Activated CD4-positive, alpha-beta T cell treated with anti-CD3 and anti-CD28 coated beads, Interleukin-2, amount 50 U/mL, for 16 hours (primary cell): ENCODE measurements at regions not wholly inside any gene's neighbourhood (a gene's known extent, or its start where the extent isn't known, plus 50 kb on each side); places are given as distances from the start of the nearest gene placed in this dataset.
"Not testable (repeated sequence)": the region's sequence is repeated elsewhere in the genome, so short reads cannot be mapped to it uniquely, and the experiment has no call there.

Experiments
- DNase-seq: peaks from one replicate; pipeline ENCODE4 v3.0.0-alpha.2; 2020

GRCh38 chr4:174438711-174439110 is 83.6 kb downstream of the HPGD start:
- DNase-seq, result no peak

DNA sequence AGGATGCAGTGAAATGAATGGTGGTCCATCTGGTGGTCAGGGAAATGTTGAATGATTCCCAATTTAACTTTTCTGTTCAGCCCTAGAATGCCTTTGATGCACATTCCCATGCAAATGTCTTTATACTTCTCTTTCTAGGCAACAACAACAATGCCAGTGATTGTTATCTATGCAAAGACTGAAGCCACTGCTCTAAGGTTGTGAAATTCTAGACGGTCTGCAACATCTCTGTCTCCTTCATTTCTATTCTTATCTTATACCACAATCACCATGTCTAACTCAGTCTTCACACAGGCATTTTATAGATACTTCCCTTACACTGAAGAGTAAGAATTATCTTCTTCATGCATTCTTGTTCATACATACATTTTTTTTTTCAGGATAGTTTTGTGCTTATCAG is 84.5 kb downstream of the HPGD start:
- no peak for DNase-seq

- no peak for DNase-seq
Measured at GRCh38 chr4:174437324-174437723, 85.0 kb downstream of the HPGD start.

DNA sequence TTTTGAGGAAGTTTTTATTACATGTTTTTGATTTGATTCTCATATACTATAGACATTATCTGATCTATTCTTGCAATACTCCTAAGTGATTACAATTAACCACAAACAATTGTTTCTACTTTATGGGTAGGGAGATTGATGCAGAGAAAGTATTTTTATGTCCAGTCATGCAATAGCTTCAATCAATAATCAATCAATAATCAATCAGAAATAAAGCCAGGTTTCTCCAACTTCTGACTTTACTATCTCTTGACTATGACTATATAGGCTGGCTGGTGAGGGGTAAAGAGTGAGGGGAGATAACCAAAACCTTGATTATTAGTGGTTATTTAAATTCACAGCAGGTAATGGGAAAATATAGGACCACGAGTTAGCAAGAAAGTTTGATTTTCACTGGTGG is 85.9 kb downstream of the HPGD start:
- no peak for DNase-seq

GRCh38 chr4:174435974-174436373 is 86.3 kb downstream of the HPGD start:
- no peak for DNase-seq

DNA sequence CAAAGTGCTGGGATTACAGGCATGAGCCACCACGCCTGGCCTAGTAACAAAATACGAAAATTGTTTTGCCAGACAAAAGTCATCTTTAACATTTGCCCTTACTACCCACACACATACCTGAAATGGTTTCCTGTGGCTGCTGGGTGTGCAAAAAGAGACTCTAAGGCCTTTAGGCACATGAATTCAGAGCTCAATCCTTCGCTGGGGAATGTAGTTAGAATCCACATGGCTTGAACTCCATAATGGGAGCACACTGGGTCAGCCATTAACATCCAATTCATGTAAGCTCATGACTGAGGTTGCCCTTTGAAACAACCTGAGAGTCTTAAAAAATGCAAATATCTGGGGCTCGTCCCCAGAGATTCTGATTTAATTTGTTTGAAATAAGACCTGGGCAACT is 87.8 kb downstream of the HPGD start:
- DNase-seq, result no peak

DNA sequence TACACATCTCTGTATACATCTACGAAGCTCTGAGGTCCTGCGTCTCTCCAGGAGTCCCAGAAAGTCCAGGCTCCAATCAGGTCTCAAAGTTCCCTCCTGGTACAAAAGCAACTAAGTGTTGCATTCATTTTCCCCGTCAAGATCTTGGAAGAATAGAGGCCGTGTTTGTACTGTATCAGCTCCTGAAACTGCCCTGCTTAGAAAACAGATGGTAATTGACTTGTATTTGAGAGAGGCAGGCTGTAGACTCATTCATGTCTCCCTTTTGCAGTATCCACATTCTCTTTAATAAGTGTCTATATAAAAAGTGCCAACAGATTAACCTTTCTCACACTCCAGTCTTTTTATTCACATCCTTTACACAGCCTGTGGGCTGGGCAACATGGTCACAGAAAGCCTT is 91.7 kb downstream of the HPGD start:
- DNase-seq, result no peak

DNA sequence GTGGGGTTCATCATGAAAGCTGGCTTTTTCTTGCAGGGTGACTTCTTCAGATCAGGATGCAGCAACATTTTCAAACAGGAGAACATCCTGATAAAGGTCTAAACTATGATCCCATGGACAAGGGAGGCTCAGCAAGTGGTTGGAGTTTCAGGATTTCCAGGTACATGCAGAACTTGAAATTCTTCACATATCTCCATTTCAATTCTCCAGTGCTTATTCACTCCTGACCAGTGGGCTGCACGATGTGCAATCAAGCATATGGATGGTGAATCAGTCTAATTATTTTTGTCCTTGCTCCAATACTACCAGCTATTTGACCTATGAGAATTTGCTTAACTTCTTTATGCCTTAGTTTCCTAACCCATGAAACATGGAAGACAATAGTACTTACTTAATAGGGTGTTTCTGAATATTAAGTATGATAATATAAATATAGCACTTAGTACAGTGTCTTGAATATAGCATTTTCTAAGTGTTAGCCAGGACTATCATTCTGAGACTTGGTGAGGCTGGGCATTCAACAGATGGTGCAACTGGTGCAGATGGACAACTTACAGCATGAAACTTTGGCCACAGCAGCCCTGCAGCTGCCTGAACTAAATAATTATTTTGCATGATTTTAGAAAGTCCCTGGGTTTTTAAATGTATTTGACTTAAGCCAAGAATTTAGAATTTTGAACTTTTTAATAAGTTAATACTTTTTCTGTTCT is 92.4 kb downstream of the HPGD start:
- DNase-seq, result no peak

- DNase-seq, result no peak
Measured at GRCh38 chr4:174427571-174428140, 94.6 kb downstream of the HPGD start.

- no peak for DNase-seq
Measured at GRCh38 chr4:174425669-174426068, 96.6 kb downstream of the HPGD start.

DNA sequence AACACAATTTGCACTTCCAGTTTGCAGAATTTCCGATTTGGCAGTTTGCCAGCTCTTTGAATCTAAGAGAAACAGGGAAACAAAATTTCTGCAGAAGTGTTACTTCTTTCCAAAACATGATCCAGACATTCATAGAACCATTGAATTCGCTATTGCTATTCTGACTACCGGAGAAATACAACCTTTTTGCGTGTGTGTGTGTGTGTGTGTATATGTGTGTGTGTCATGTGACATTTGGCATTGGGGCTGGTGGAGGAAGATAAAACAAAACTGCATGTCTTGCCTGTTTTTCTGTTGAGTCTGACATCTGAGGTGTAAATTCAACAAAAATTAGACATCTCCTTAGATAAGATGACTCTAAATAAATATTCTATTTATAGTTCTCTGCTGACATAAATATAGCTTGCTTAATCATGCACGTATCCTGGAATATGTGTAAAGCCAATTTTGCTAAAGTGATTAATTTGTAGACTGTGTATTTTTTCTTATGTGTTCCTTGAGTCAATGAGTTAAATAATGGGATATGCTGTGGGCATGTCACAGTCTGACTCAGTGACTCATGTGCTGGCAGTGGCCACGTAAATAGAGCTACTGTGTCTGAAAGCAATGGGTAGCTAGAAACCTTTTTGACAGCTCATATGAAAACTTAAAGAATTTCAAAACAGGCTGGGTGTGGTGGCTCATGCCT is 98.9 kb downstream of the HPGD start:
- DNase-seq, result peak; percentile 55

GRCh38 chr4:174422893-174423256 is 99.4 kb downstream of the HPGD start:
- no peak for DNase-seq

DNA sequence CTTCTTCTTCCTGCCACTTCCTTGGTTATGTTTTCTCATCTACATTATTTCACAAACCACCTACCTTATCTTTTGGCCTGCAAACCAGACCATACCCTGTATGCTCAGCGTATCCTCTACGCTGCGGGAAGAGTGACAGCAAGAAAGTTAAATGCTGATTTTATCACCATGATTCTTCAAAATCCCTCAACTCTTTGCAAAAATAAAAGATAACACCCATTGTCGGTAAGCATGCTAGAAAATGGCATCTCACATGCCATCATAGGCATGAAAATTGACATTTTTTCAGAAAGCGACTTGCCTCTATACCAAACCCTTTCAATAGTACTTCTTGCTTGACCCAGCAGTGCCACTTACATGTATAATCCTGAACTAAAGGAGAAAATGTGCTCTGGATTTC is 102.0 kb downstream of the HPGD start:
- DNase-seq, result no peak

GRCh38 chr4:174418640-174419212 is 103.6 kb downstream of the HPGD start:
- no peak for DNase-seq

DNA sequence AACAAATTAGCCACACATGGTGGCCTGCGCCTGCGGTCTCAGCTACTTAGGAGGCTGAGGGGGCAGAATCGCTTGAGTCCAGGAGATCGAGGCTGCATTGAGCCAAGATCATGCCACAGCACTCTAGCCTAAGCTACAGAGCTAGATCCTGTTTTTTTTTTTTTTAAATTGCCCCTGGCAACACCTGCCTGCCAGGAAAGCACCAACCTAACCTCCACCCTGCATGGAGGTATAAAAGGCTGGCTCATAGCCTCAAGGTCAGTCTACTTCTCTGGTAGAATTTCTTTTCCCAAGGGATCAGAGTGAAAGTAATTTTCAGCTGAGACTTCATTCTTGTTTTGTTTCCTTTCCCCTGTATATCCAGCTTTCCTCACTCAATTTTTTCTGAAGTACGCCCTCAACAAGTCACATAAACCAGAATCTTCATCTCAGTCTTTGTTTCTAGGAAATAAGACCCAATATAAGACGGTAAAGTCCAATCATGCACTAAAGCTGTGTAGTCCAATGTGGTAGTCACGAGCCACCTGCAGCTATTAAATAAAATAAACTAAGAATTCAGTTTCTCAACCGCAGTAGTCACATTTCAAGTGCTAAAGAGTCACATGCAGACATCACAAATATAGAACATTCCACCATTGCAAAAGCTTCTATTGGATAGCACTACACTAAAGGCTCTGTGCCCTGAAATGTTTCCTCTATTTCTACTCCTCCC is 113.3 kb downstream of the HPGD start:
- DNase-seq, result no peak

- no peak for DNase-seq
Measured at GRCh38 chr4:174406383-174406782, 115.9 kb downstream of the HPGD start.

GRCh38 chr4:174405923-174406322 is 116.4 kb downstream of the HPGD start:
- no peak for DNase-seq

GRCh38 chr4:174404677-174405076 is 117.6 kb downstream of the HPGD start:
- DNase-seq, result no peak

GRCh38 chr4:174403177-174403543 is 119.1 kb downstream of the HPGD start:
- DNase-seq, result no peak

DNA sequence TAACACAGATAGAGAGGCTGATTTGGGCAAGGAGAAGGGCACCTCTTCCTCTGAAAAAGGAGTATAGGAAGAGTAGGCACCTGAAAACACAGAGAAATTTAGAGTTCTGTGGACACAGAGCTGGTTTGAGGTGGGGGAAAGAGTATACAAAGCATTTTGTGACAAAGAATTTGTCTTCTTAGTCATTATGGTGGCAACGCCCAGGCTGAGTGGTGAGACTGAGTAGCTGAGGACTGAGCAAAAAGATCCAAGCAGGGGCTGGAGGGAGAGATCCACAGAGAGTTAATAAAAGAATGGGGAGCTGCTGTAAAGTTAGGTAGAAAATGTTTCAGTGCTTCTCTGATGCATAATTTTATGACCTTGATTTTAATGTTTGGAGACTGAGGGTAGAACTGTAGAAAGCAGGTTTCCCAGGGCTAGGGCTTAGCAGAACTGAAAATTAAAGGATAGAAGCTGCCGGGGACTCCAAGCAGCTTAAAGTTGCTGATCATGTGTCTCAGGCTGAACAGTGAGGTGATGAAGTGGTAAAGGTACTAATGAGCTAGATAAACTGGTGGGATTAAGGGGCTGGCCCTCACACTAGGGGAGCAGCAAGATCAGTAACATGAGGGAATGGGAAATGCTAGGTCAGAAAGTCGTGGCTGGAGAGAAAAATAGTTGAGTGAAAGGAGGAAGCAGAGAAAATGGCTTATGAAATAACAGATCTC is 118.9 kb downstream of the CEP44 start:
- no peak for DNase-seq

- no peak for DNase-seq
Measured at GRCh38 chr4:174401471-174402130, 117.9 kb downstream of the CEP44 start.

GRCh38 chr4:174400603-174401302 is 117.0 kb downstream of the CEP44 start:
- DNase-seq, result not testable (repeated sequence)
